MM.1S (cell line): ENCODE measurements at regions not wholly inside any gene's neighbourhood (a gene's known extent, or its start where the extent isn't known, plus 50 kb on each side); places are given as distances from the start of the nearest gene placed in this dataset.

Source experiments
- EZH2phosphoT487 ChIP-seq: fragments of 300-600 bp; sonication (generic); IDR thresholded peaks from 2 replicates; pipeline ENCODE4 v1.6.1; 2018; ENCODE audit warnings: antibody characterized with exemption, low read length
- TF ChIP-seq, protein P1 (sequence below): fragments of 300-600 bp; sonication (generic); IDR thresholded peaks from 2 replicates; pipeline ENCODE4 v1.5.1; 2016; ENCODE audit warnings: antibody characterized with exemption, low read length, mixed read lengths

DNA sequence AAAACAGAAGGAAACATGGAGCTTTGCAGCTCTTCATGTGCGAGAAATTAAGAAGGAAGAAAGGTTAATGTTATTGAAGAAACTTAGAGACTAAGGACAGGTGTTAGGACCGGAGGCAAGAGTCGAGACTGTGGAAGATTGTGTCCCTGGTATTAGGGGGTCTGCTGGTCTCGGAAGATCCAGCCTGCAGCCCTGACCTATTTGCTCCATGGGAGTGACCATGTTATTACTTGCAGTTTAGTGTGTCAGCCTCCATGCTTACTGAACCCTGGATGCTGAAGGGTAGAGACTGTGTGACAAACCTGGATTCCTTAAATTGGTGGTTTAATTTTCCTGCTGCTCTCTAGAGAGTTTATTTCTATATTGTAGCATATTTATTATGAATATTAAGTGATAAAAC is 580.6 kb downstream of the NOVA1 start:
- TF ChIP-seq, protein P1, sequence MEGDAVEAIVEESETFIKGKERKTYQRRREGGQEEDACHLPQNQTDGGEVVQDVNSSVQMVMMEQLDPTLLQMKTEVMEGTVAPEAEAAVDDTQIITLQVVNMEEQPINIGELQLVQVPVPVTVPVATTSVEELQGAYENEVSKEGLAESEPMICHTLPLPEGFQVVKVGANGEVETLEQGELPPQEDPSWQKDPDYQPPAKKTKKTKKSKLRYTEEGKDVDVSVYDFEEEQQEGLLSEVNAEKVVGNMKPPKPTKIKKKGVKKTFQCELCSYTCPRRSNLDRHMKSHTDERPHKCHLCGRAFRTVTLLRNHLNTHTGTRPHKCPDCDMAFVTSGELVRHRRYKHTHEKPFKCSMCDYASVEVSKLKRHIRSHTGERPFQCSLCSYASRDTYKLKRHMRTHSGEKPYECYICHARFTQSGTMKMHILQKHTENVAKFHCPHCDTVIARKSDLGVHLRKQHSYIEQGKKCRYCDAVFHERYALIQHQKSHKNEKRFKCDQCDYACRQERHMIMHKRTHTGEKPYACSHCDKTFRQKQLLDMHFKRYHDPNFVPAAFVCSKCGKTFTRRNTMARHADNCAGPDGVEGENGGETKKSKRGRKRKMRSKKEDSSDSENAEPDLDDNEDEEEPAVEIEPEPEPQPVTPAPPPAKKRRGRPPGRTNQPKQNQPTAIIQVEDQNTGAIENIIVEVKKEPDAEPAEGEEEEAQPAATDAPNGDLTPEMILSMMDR = no peak
- TF ChIP-seq EZH2phosphoT487 = no peak
